GM18858 (cell line): ENCODE measurements at regions not wholly inside any gene's neighbourhood (a gene's known extent, or its start where the extent isn't known, plus 50 kb on each side); places are given as distances from the start of the nearest gene placed in this dataset.
"Not testable (repeated sequence)": the region's sequence is repeated elsewhere in the genome, so short reads cannot be mapped to it uniquely, and the experiment has no call there.

Experiments
- ATAC-seq: cut with Tn5 transposase; IDR thresholded peaks from one replicate; pipeline ENCODE4 v1.9.1; 2021; ENCODE audit not compliant: unreplicated experiment

DNA sequence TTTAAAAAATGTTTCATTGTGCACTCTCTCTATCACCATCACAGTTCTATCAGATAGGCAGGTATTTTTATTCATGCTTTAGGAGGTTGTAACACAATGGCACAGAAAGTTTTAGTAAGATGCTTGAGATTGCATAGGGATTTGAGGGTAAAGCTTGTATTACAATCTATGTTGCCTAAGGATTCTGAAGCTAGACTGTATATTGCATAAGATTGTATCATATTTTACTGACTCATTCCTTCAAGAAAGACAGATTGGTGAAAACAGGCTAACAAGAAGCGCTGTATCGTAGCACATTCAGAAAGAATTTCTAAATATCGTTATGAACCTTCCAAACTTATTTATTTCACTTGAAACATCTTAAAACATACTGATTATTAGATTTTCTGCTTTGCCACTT, 577.7 kb downstream of the EBF1 start:
- ATAC-seq, result no peak

DNA sequence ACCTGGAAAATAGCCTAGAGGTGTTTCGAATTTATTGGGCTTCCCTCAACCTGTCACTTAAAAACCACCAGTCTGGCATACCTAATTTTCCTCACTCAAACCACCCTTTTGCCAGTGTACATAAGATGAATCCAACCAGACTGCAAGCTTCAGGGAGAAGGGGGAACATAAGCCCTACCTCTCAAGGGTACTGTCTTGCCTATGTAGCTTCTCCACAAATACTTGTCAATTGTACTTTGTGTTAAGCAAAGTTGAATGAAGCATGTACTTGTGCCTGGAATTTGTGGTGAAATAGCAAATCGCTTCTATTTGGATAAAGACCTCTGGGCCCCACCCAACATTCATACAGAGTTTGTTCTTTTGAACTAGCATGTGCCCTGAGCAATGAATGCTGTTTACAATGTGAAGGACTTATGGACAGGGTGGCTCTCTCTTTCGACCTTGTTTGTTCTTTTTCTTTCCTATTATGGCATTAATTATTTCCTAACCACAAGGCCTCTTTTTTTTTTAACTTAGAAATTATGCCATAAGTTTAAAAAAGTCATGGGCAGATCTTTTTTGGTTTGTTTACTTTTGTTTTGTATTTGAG, 580.2 kb downstream of the EBF1 start:
- ATAC-seq, result no peak

DNA sequence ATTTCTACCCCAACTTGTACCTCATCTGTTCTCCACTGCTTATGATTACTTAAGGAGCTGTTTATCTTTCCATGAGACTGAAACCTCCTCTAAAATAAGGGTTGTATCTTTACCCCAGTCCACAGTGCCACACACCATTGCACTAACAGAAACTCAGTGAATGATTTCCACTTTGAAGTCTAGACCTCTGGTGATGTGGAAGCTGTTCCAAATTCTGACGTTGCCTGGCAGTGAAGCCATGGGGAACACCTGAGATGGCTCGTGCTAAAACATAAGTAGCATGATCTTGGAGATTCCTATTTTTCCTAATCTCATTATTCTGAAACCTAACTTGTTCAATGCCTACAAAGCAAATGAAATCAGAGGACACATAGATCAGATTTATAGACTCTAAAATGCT, 583.2 kb downstream of the EBF1 start:
- no peak for ATAC-seq

DNA sequence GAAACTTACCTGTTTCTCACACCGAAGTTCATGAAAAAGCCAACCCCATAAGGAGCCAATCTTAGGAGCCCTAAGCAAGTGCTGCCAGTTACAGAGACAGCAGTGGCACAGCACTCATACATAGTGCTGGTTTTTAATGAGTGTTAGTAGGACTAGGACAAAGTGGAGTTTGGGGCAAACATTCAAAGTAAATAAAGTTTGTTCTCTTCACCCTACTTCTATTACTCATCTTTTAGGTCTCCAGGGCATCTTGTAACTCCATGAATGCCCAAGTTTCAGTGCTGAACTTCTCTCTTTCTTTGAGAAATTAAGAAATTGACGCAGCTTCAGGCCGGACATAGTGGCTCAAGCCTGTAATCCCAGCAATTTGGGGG, 584.7 kb downstream of the EBF1 start:
- ATAC-seq, result no peak

DNA sequence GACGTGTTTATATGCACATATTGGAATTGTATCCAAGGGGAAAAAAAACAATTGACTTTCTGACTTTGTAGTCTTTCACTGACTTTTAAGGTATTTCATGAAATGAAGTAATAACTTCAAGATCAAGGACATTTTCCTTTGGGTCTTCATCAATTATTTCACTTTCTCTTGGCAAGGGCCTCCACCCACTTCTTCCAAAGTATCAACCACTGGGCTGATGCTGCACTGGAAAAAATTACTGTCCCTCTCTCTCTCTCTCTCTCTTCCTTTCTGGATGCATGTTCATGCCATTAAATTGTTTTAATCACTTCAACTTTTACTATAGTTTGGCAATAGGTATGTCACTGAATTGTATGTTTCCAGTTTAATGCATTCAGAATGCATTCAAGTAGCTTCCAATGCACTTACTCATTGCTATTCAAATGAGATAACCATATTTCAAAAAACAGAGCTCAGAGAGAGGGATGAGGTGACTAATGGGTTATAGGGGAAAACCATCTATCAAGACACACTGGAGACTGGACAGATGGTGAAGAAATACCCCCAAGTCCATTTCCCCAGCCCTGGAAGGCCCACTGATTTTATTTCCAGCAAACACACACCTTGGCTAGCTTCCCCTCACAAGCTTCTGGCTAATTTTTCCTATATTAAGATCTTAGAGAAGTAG, 585.3 kb downstream of the EBF1 start:
- no peak for ATAC-seq

DNA sequence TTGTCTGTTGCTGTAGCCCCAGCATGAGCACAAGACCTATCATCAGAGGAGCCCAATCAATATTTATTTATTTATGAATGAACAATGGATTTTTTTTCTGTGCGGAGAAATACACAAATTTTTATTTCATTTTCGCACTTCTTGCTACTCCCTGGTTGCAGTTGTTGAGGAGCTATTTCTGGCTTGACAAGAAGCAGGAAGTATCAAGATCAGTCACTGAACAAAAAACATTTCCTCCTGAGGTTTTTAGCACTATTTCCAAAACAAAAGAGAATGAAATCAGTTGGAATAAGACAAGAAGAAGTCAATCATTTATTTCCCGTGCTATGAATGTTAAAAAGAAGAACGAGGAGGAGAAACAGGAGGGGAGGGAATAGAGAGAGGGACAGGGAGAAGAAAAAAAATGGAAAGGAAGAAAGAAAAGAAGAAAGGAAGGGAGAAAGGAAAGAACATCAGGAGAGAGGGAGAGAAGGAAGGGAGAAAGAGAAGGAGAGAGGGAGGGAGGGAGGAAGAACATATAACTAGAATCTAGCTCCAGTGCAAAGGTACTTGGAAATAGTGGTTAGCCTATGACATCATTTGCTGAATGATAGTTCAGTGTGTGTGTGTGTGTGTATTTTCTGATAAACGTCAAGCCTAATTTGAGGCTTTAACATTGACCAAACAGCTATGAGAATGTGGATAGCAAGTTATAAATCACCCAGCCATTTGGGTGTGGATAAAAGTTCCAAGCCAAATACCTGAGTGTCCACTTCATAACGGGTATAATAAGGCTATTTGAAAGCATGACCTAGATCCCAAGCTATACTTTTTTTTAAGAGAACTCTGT, 586.0 kb downstream of the EBF1 start:
- no peak for ATAC-seq

DNA sequence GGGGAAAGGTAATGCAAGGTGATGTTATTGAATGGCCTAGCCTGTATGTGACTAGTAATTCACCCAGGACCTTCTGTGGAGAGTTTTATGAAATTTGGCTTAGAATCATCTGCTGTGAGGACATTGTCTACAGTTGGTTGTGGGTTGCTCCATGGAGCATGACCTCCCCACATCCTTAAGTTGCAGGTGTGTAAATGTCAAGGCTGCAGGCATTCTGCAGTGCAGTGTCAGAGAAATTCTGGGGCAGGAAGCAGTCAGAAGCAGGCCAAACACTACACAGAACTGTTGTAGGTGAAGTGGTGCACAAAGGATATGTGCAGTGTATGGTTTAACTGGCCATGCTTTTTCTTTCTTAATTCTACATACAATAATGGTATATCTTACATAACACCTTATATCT, 588.3 kb downstream of the EBF1 start:
- ATAC-seq, result peak; percentile 87

DNA sequence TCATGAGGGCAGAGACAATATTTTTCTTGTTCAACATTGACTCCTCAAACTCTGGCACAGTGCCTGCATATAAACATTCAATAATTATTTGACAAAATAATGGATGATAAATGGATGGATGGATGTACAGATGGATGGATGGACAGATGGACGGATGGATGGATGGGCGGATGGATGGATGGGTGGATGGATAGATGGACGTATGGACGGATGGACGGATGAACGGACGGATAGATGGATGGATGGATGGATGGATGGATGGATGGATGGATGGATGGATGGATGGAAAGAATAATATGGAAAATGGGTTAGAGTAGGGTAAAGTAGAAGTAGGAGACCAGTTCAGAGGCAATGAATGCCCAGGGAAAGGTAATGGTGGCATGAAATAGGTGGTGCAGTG, 589.2 kb downstream of the EBF1 start:
- ATAC-seq, result no peak

DNA sequence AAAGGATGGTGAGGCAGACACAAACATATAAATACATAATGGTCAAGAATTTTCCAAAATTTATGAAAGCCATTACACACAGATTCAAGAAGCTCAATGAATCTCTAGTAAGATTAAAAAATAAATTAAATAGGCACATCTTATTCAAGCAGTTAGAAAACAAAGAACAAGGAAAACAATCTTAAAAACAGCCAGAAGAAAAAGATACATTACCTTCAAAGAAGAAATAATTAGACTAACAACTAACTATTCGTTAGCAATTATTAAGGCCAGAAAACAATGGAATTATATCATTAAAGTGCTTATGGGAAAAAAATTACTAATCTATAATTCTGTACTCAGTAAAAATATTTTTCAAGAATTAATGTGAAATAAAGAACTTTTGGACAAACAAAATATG, 593.1 kb downstream of the EBF1 start:
- no peak for ATAC-seq

DNA sequence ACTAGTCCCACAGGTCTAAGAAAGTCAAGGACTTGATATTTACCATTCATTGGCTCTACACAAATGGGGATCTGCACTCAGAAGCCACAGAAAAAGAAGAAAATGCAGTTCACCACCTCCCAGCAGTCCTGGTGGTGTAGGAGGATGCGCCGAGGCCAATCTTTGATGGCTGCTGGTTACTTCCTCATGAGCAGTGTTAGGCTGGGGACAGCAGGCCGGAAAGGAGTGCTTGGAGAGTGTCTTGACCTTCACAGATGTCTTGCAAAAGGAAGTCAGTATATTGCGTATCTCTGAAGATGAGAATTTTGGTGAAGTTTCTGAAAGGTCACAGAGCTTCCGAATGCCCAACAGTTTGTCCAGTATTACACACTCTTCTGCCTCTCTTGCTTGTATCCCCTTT, 597.0 kb downstream of the EBF1 start:
- no peak for ATAC-seq

DNA sequence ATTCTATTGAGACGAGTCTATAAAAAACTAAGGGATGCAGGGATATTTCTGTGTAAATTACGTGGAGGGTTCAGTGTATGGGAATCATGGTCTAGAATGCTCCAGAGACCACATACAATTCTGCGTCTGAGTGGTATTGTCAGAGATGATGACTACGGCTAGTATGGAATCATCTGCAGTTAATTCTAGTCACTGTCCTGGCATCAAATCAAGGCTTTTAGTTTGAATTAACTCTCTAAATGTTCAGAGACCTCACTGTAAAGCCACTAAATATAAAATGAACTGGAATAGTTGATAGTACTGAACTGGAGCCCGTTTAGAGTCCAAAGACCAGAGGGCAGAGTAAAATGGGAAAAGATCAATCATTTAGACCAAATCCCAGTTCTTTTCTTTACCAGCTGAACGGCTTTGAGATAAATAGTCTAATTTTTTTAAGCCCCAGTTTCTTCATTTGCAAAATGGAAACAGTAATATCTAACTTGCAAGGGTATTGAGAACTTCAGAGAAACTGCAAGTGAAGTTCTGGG, 599.8 kb downstream of the EBF1 start:
- ATAC-seq, result no peak

DNA sequence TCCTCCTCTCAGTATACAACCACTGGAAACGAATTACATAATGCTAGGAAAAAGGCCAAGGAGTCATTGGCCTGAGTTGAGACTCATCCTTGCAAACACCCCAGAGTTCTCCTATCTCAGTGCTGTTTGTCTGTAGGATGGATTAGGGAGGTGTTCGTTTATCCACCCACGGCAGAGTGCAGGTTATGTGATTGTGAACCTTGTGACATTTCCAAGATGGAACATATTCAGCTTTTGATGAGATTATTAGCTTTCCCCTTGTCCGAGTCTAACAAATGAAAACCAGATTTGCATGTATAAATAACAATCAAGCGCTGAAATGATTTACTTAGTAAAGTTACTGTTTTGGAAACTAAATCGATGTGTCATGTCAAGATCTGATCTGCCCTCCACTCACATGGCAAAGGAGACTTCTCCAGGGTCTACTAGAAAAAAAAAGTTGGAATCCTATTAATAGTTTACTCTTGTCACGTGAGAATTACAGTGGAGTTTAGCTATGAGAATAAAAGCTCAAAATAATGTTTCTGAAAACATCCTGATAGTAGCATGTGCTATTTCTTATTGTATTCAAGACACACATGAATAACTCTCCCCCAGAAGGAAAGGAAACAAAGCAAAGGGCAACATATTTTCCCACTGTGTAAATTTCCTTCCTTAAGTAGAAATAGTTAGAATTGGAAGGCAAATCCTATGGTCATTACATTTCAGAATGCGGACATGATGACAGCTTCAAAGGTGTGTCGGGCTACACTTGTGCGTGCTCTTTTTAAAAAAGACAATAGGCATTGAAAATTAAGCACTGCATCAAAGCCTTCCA, 600.4 kb downstream of the EBF1 start:
- ATAC-seq, result no peak

DNA sequence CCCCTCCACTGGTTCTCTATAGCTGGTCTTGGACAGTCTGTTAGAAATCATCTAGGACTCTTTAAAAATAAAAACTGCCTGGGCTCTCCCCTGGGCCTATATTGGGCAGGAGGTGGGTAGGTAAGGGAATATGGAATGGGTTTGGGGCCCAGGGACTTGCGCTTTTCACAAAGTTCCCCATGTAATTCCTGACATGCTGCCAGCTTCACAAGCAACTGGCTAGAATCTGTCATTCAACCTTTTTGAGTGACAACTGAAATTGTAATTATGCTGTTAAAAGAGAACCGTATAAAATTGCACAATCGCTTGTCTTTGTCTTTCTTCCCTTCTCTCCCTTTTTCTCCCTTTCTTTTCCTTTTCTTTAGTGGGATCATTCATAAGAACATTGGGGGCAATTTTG, 603.1 kb downstream of the EBF1 start:
- ATAC-seq, result no peak

DNA sequence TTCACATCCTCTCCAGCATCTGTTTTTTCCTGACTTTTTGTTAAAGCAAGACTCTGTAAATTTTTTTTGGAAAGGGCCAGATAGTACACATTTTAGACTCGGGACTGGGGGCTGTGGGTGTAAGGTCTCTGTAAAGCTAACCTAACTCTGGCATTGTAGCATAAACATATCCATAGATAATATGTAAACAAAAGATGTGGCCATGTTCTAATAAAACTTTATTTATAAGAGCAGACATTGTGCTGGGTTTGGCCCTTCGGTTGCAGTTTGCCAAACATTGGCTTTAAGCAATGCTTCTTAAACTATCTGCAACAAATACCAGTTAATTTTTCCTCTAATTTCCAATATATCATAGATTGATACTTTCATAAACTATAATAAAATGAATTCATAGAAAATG, 605.2 kb downstream of the EBF1 start:
- ATAC-seq, result no peak

DNA sequence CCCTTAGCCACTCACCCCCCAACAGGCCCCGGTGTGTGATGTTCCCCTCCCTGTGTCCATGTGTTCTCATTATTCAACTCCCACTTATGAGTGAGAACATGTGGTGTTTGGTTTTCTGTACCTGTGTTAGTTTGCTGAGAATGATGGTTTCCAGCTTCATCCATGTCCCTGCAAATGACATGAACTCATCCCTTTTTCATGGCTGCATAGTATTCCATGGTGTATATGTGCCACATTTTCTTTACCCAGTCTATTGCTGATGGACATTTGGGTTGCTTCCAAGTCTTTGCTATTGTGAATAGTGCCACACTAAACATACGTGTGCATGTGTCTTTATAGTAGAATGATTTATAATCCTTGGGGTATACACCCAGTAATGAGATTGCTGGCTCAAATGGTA, 605.7 kb downstream of the EBF1 start:
- not testable (repeated sequence) for ATAC-seq

DNA sequence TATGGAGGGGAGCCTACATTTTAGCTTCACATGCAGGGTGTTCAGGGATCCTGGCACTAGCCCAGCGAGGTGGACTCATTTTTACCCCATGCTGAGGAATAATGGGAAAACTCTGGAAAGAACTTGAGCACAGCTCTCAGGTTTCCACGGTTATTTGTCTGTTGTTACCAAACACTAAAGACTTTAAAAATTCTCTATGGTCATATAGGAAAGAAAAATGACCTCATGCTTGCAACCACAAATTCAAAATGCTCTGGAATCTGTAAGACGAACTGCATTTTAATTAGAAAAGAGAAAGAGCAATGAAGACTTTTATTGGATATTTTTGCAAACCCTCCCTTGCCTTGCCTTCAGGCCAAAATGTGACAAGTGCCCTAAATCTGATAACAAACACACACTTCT, 606.9 kb downstream of the EBF1 start:
- no peak for ATAC-seq

DNA sequence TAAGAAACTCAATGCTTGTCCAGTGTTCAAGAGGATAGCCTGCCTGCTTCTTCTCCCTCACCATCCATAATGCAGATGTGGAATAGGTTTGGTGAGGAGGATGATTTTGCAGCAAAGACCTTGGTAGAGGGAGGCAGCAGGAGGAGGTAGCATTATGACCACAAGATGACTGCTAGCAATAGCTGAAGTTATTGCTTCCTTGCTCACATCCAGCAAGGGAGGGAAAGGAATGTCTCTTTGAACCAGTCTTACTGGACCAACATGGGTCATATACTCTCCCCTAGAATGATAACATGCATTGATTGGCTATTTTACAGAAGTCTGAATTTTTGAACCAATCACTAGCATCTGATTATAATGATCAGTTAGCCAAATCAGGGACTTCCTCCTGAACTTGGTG, 607.6 kb downstream of the EBF1 start:
- ATAC-seq, result no peak

DNA sequence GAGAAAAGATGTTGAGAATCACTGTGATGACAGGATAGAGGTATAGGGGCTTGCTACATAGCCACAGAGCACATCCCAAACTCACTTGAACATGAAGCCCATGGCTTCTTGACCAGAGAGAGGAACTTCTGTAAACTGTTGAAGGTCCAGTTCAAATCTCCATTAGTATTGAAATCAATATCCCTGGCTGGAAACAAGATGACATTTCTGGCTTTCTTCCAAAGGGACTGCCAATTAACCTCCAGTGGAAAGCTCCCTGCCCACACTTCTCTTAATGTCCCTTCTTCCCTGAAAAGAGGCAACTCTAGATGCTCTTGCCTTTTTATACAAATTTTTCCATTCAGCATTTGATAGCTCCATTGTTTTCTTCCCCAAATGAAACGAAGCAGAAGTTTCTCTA, 612.1 kb downstream of the EBF1 start:
- no peak for ATAC-seq

DNA sequence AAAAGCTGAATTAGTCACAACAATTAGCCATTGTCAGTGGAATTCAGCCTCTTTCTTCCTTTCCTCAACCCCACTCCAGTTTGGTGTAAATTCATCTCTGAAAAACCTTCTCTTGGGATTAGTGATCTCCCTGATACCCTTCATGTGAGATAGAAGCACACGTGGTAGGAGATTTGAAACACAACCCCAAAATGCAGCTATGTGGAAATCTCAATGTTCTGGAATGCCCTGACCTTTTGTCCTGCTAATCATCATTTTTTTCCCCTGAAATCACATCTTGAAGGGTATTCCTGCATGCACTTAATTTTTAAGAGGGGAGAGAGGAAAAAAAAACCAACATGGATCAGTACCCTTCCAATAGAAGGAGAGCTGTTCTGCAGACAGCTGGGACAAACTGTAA, 612.6 kb downstream of the EBF1 start:
- ATAC-seq, result no peak

DNA sequence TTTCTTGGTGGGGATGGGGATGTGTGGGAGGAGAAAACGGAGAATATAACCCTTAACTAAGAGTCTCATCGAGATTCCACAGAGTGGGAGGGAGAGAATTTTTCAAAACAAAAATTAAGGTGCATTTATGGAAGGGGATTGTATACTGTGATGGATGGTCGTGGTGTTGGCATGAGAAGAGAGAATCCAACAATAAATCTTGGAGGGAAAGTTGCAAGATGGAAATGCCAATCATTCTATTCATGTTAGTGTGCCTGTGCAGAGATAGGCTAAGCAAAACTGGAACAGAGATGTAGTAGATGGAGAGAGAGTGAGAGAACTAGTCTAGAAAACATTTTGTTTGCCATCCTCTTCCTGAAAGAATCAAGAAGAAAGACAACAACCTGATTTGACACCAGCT, 613.1 kb downstream of the EBF1 start:
- ATAC-seq, result no peak

DNA sequence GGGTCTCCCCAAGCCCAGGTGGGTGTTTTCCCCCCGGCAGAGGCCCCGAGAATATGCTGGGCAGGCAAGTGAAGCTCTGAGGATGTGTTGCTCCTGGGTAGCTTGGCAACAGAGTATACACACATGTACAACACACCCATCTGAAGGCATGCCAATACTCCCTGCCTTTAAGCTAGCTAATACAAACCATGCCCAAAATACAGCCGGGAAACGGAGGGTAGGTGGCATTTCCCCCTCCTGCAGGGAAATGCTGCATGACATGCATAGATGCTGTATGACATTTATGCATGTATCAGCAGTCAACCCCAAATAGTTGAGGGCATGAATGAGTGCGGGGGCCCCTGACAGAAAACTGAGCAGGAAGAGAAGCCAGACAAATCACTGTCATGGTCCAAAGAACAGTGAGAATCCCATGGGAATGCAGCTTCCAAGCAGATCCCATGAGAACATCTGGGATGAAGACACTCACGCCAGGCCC, 614.1 kb downstream of the EBF1 start:
- no peak for ATAC-seq
